ENCODE measurements at regions not wholly inside any gene's neighbourhood (a gene's known extent, or its start where the extent isn't known, plus 50 kb on each side); places are given as distances from the start of the nearest gene placed in this dataset.

- TF ChIP-seq POLR2A (IDR thresholded peaks at IDR 0.05; ENCODE audit: low read depth, low read length), result no peak
- TF ChIP-seq TAF1 (IDR thresholded peaks at IDR 0.05; ENCODE audit: borderline replicate concordance, low read depth, low read length), result no peak
These were observed 186.7 kb upstream of the NR4A3 start for GRCh38 chr9:99635032-99635431.
